PC-3 (cell line): ENCODE measurements at regions not wholly inside any gene's neighbourhood (a gene's known extent, or its start where the extent isn't known, plus 50 kb on each side); places are given as distances from the start of the nearest gene placed in this dataset.

Source experiments
- EZH2 ChIP-seq: fragments of 300-600 bp; sonication (generic); IDR thresholded peaks from one replicate; pipeline ENCODE4 v1.6.1; 2017; ENCODE audit warnings: antibody characterized with exemption, mild to moderate bottlenecking, low read length; ENCODE audit not compliant: unreplicated experiment
- EZH2phosphoT487 ChIP-seq: fragments of 300-600 bp; sonication (generic); IDR thresholded peaks from 2 replicates; pipeline ENCODE4 v1.6.1; 2018; ENCODE audit warnings: mild to moderate bottlenecking, antibody characterized with exemption, low read length, borderline replicate concordance
- TF ChIP-seq, protein P1 (sequence below): fragments of 300-600 bp; sonication (generic); conservative IDR thresholded peaks from 2 replicates; pipeline ENCODE4 v1.5.1; 2017; ENCODE audit warnings: antibody characterized with exemption, low read depth, mild to moderate bottlenecking, low read length

DNA sequence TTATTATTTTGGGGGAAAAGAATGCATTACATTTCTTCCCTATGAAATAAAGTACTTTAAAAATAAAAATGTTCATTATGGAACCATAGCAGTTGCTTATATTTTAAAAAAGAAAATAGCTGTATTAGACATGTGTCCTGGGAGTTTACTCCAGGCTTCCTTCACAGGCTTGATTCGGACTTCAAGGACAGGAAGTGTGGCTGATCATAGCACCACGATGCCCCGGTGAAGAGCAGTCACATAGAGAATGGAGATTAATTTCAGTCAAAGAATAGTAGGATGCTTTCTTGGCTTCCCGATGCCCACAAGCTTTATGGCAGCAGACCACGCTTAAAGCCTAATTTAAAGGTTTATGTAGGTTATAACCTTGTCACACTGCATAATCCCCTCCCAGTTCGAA is 125.1 kb downstream of the NPIPB5 start:
- TF ChIP-seq, protein P1, sequence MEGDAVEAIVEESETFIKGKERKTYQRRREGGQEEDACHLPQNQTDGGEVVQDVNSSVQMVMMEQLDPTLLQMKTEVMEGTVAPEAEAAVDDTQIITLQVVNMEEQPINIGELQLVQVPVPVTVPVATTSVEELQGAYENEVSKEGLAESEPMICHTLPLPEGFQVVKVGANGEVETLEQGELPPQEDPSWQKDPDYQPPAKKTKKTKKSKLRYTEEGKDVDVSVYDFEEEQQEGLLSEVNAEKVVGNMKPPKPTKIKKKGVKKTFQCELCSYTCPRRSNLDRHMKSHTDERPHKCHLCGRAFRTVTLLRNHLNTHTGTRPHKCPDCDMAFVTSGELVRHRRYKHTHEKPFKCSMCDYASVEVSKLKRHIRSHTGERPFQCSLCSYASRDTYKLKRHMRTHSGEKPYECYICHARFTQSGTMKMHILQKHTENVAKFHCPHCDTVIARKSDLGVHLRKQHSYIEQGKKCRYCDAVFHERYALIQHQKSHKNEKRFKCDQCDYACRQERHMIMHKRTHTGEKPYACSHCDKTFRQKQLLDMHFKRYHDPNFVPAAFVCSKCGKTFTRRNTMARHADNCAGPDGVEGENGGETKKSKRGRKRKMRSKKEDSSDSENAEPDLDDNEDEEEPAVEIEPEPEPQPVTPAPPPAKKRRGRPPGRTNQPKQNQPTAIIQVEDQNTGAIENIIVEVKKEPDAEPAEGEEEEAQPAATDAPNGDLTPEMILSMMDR = no peak
- TF ChIP-seq EZH2 = no peak
- no peak for TF ChIP-seq EZH2phosphoT487
